HFFc6 (cell line): ENCODE measurements at regions not wholly inside any gene's neighbourhood (a gene's known extent, or its start where the extent isn't known, plus 50 kb on each side); places are given as distances from the start of the nearest gene placed in this dataset.

Experiments used
- DNase-seq: peaks from one replicate; pipeline ENCODE4 v3.0.0-alpha.2; 2018
- H3K27ac Mint-ChIP-seq: 2 replicates; pipeline ENCODE4 v1.8.0; 2020; ENCODE audit warnings: mild to moderate bottlenecking, mixed read lengths
- H3K27me3 Mint-ChIP-seq: 2 replicates; pipeline ENCODE4 v1.8.0; 2021; ENCODE audit warnings: mild to moderate bottlenecking, moderate library complexity, mixed read lengths; ENCODE audit not compliant: insufficient read depth
- H3K36me3 Mint-ChIP-seq: 2 replicates; pipeline ENCODE4 v1.8.0; 2021; ENCODE audit warnings: low read depth, mixed read lengths
- H3K4me1 Mint-ChIP-seq: 2 replicates; pipeline ENCODE4 v1.8.0; 2020; ENCODE audit warnings: low read depth, mixed read lengths
- H3K4me3 Mint-ChIP-seq: 2 replicates; pipeline ENCODE4 v1.8.0; 2020; ENCODE audit warnings: mild to moderate bottlenecking, moderate library complexity, mixed read lengths
- H3K9me3 Mint-ChIP-seq: 2 replicates; pipeline ENCODE4 v1.8.0; 2020; ENCODE audit warnings: mild to moderate bottlenecking, mixed read lengths
- TF ChIP-seq, protein P1 (sequence below): fragments of 200-600 bp; sonication (generic); IDR thresholded peaks from 2 replicates; pipeline ENCODE4 v1.5.0; 2021; ENCODE audit warnings: antibody characterized with exemption, mild to moderate bottlenecking

DNA sequence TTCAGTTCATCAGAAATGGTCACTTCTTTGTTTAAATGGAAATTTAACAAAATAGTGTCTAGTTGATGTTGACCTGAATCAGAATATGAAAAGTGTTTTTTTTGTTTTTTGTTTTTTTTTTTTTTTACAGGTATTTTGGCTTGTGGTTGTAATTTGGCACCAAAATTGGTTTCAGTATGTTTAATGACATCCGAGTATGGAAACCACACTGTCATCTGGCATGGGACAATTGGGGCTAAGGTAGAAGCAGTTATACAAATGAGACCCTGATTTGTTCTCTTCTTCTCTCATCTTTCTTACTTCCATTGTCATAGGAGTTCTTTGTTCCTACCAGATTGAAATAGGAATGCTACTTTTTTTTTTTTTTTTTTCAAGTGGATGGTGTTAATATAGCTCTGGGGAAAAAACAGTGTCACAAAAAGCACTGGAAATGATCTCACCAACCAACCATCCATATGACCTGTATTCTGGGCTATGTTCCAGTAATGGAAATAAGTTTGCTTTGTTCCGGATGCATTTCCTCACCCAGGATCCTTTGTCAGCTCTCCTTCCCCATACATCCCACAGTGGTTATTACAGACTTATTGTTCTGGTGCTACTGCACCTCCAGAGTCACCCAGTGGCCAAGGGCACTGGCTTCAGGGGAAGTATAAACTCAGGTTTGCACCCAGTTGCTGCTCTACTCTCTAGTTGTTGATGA, 95.8 kb downstream of the ATXN3L start:
- peak; percentile 76 for DNase-seq
- Mint-ChIP-seq H3K4me3 (peak overlapping the region; percentile 57), H3K27me3 (no peaks in the 10 kb centered on the region), H3K27ac (peak overlapping the region; percentile 59), H3K36me3 (peaks cover 5% of the 10 kb centered on the region; the same call in 1 of the 2 replicates), H3K4me1 (peaks cover 47% of the 10 kb centered on the region), H3K9me3 (no peaks in the 10 kb centered on the region)
- TF ChIP-seq, protein P1, sequence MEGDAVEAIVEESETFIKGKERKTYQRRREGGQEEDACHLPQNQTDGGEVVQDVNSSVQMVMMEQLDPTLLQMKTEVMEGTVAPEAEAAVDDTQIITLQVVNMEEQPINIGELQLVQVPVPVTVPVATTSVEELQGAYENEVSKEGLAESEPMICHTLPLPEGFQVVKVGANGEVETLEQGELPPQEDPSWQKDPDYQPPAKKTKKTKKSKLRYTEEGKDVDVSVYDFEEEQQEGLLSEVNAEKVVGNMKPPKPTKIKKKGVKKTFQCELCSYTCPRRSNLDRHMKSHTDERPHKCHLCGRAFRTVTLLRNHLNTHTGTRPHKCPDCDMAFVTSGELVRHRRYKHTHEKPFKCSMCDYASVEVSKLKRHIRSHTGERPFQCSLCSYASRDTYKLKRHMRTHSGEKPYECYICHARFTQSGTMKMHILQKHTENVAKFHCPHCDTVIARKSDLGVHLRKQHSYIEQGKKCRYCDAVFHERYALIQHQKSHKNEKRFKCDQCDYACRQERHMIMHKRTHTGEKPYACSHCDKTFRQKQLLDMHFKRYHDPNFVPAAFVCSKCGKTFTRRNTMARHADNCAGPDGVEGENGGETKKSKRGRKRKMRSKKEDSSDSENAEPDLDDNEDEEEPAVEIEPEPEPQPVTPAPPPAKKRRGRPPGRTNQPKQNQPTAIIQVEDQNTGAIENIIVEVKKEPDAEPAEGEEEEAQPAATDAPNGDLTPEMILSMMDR: no peak

DNA sequence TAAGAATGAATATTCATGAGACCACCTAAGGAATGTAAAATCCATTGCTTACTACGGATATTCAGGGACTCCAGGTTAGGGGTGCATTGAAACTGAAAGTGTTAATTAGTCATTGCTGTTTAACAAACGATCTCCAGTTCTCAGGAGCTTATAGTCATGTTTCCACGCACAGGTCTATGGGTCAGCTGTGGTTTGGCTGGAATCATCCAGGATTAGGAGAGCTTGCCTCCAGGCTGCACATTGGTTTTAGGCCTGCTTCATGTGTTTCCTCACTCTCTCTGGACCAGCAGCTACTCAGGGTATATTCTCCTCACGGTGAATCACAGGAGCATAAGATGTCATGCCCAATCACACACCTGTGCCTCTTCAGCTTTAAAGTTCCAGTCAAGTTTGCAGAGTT, 98.9 kb downstream of the ATXN3L start:
- Mint-ChIP-seq H3K9me3 (no peaks in the 10 kb centered on the region), H3K27me3 (no peaks in the 10 kb centered on the region), H3K27ac (peak overlapping the region; percentile 29; the same call in 1 of the 2 replicates), H3K4me3 (no peak overlapping the region), H3K36me3 (peaks cover 5% of the 10 kb centered on the region; the same call in 1 of the 2 replicates), H3K4me1 (peaks cover 52% of the 10 kb centered on the region)
- TF ChIP-seq, protein P1: no peak
- peak; percentile 55 for DNase-seq

DNA sequence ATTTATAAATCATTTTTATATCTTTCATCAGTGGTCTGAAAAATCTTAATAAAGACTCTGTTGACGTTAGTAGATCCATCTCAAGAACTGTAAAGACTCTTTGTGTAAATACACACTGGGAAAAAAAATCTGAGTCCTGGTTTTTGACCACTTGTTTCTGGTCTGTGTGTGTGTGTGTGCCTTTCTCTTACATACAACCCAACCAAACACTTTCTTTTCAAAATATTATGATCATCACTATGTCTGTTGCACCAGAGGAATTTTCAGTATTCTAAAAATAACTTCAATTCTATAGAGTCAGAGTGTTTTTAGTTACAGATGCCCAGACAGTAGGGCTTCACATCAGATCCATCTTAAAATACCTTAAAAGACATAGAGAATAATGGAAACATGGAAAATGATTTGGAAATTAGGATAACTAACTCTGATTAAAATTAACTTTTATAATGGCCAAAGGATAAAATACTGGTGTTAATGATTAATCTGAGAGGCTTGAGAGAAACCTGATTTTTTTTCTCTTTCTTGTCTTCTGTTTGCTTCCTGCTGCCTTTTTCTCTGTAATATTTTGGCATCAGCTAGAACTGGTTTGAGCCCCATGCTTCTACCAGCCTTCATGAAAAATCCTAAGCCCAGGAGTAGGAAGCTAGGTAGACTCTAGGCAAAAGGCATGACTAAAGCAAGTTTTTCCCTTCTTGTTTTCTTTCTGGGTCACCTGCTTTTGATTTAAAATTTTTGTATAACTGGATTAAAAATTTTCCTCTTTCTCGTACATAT, 99.7 kb downstream of the ATXN3L start:
- H3K9me3 Mint-ChIP-seq: no peaks in the 10 kb centered on the region
- TF ChIP-seq, protein P1: no peak
- H3K4me3 Mint-ChIP-seq: no peak overlapping the region
- peaks cover 60% of the 10 kb centered on the region for H3K4me1 Mint-ChIP-seq
- H3K36me3 Mint-ChIP-seq: peaks cover 5% of the 10 kb centered on the region; the same call in 1 of the 2 replicates
- H3K27me3 Mint-ChIP-seq: no peaks in the 10 kb centered on the region
- no peak overlapping the region for H3K27ac Mint-ChIP-seq
- no peak for DNase-seq

DNA sequence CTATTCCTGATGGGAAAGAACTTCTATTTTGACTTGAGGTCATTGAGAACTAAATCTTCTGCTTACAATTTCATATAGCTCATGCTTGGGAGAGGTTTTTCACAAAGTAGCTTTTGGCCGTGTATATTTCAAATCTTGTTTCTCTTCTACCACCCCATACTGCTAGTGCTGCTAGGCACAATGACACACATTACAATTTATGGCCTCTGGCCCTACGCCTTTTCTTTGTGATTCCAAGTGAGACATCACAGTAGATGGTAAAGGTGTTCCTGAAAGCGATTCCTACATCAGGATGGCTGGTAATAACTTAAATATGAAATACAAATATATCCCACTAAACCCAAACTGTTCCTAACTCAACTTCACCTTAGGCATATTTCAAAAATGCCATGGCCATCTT, 101.1 kb downstream of the ATXN3L start:
- TF ChIP-seq, protein P1: no peak
- H3K4me3 Mint-ChIP-seq: no peak overlapping the region
- H3K9me3 Mint-ChIP-seq: no peaks in the 10 kb centered on the region
- peaks cover 50% of the 10 kb centered on the region for H3K4me1 Mint-ChIP-seq
- H3K27me3 Mint-ChIP-seq: no peaks in the 10 kb centered on the region
- peaks cover 5% of the 10 kb centered on the region; the same call in 1 of the 2 replicates for H3K36me3 Mint-ChIP-seq
- H3K27ac Mint-ChIP-seq: no peak overlapping the region
- no peak for DNase-seq

DNA sequence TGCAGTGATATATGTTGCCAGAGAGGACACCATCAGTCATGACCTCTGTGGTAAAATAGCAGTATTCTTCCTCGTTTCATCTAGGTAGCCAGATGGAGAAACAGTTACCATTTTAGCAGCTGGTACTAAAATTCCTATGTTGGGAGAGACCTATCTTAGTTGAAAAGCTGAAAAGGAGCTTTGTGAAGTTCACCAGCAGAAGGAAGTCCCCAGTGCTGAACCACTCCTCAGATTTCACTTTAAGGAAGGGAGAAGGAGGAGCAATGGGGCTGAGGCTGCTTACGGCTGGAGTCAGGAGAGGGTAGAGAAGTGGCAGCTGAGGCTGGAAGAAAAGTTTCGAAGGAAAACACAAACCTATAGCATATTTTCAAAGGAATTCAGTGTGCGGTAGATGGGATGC, 103.7 kb downstream of the ATXN3L start:
- TF ChIP-seq, protein P1: no peak
- Mint-ChIP-seq H3K27ac (peak overlapping the region; percentile 19; the same call in 1 of the 2 replicates), H3K27me3 (no peaks in the 10 kb centered on the region), H3K9me3 (no peaks in the 10 kb centered on the region), H3K4me3 (peak overlapping the region; percentile 31; the same call in 1 of the 2 replicates), H3K36me3 (no peaks in the 10 kb centered on the region), H3K4me1 (peaks cover 39% of the 10 kb centered on the region)
- no peak for DNase-seq
